ENCODE measurements at regions not wholly inside any gene's neighbourhood (a gene's known extent, or its start where the extent isn't known, plus 50 kb on each side); places are given as distances from the start of the nearest gene placed in this dataset. TPM values are rescaled to one million over a fixed set of nuclear protein-coding genes. Genes with fewer than 3 reads are reported as not detected.

GRCh38 chr2:207474863-207475485 lies 54.8 kb upstream of the CREB1 start:
- no peak overlapping the region for H3K27ac Mint-ChIP-seq
- H3K4me1 Mint-ChIP-seq (ENCODE audit: low read depth) = peaks cover 25% of the 10 kb centered on the region
- no peaks in the 10 kb centered on the region for H3K36me3 Mint-ChIP-seq (ENCODE audit: insufficient read depth)
- TF ChIP-seq CTCF (IDR thresholded peaks at IDR 0.05; ENCODE audit: unreplicated experiment) = peak; percentile 84
- no peaks in the 10 kb centered on the region for H3K9me3 Mint-ChIP-seq (ENCODE audit: low read depth)
- peak; percentile 29 for DNase-seq (ENCODE audit: low spot score, unreplicated experiment)
- H3K4me3 Mint-ChIP-seq (ENCODE audit: low read depth) = no peak overlapping the region
- H3K27me3 Mint-ChIP-seq = peaks cover 5% of the 10 kb centered on the region

GRCh38 chr2:207475546-207475945 lies 54.2 kb upstream of the CREB1 start:
- H3K4me3 Mint-ChIP-seq (ENCODE audit: low read depth) = no peak overlapping the region
- no peak for TF ChIP-seq CTCF (IDR thresholded peaks at IDR 0.05; ENCODE audit: unreplicated experiment)
- DNase-seq (ENCODE audit: low spot score, unreplicated experiment) = no peak
- H3K9me3 Mint-ChIP-seq (ENCODE audit: low read depth) = no peaks in the 10 kb centered on the region
- no peaks in the 10 kb centered on the region for H3K36me3 Mint-ChIP-seq (ENCODE audit: insufficient read depth)
- H3K27me3 Mint-ChIP-seq = peaks cover 5% of the 10 kb centered on the region
- H3K27ac Mint-ChIP-seq = no peak overlapping the region
- H3K4me1 Mint-ChIP-seq (ENCODE audit: low read depth) = peaks cover 20% of the 10 kb centered on the region

GRCh38 chr2:207477896-207478295 lies 51.9 kb upstream of the CREB1 start:
- Mint-ChIP-seq H3K9me3 (ENCODE audit: low read depth) (no peaks in the 10 kb centered on the region), H3K4me3 (ENCODE audit: low read depth) (no peak overlapping the region), H3K36me3 (ENCODE audit: insufficient read depth) (no peaks in the 10 kb centered on the region), H3K4me1 (ENCODE audit: low read depth) (peaks cover 4% of the 10 kb centered on the region), H3K27me3 (peaks cover 5% of the 10 kb centered on the region), H3K27ac (no peak overlapping the region)
- DNase-seq (ENCODE audit: low spot score, unreplicated experiment) = no peak
- no peak for TF ChIP-seq CTCF (IDR thresholded peaks at IDR 0.05; ENCODE audit: unreplicated experiment)

- H3K36me3 Mint-ChIP-seq (ENCODE audit: insufficient read depth) = no peaks in the 10 kb centered on the region
- no peaks in the 10 kb centered on the region for H3K4me1 Mint-ChIP-seq (ENCODE audit: low read depth)
- no peak overlapping the region for H3K4me3 Mint-ChIP-seq (ENCODE audit: low read depth)
- DNase-seq (ENCODE audit: low spot score, unreplicated experiment) = no peak
- H3K9me3 Mint-ChIP-seq (ENCODE audit: low read depth) = no peaks in the 10 kb centered on the region
- H3K27me3 Mint-ChIP-seq = peaks cover 5% of the 10 kb centered on the region
- no peak overlapping the region for H3K27ac Mint-ChIP-seq
- no peak for TF ChIP-seq CTCF (IDR thresholded peaks at IDR 0.05; ENCODE audit: unreplicated experiment)
These were observed 51.2 kb upstream of the CREB1 start for GRCh38 chr2:207478572-207478971.

GRCh38 chr2:207479198-207479785 lies 50.5 kb upstream of the CREB1 start:
- Mint-ChIP-seq H3K36me3 (ENCODE audit: insufficient read depth) (no peaks in the 10 kb centered on the region), H3K27ac (no peak overlapping the region), H3K4me1 (ENCODE audit: low read depth) (no peaks in the 10 kb centered on the region), H3K9me3 (ENCODE audit: low read depth) (no peaks in the 10 kb centered on the region), H3K27me3 (peaks cover 8% of the 10 kb centered on the region), H3K4me3 (ENCODE audit: low read depth) (no peak overlapping the region)
- no peak for DNase-seq (ENCODE audit: low spot score, unreplicated experiment)
- TF ChIP-seq CTCF (IDR thresholded peaks at IDR 0.05; ENCODE audit: unreplicated experiment) = no peak

Small RNA genes in the stretch of these regions (microRNA-seq; reads per million reads assigned to microRNA genes)
- not detected for gene MIR1302-4 (ENCODE audit: borderline number of aligned reads, unreplicated experiment)
